ENCODE measurements at regions not wholly inside any gene's neighbourhood (a gene's known extent, or its start where the extent isn't known, plus 50 kb on each side); places are given as distances from the start of the nearest gene placed in this dataset.

- TF ChIP-seq CTCF (conservative IDR thresholded peaks at IDR 0.05) (no peak), ZFX (IDR thresholded peaks at IDR 0.05) (no peak)
Observed at GRCh38 chrX:13226214-13226613, 93.6 kb downstream of the ATXN3L start.
